RCC 7860 (cell line): ENCODE measurements at regions not wholly inside any gene's neighbourhood (a gene's known extent, or its start where the extent isn't known, plus 50 kb on each side); places are given as distances from the start of the nearest gene placed in this dataset.

ENCODE experiments used
- DNase-seq: peaks from one replicate; pipeline ENCODE4 v3.0.0-alpha.2; 2015; ENCODE audit warnings: low spot score
- FAIRE-seq: peaks from 2 replicates; lab custom pipeline; 2012; peaks lifted over from hg19 to GRCh38; lab: Jason Lieb, UNC

DNA sequence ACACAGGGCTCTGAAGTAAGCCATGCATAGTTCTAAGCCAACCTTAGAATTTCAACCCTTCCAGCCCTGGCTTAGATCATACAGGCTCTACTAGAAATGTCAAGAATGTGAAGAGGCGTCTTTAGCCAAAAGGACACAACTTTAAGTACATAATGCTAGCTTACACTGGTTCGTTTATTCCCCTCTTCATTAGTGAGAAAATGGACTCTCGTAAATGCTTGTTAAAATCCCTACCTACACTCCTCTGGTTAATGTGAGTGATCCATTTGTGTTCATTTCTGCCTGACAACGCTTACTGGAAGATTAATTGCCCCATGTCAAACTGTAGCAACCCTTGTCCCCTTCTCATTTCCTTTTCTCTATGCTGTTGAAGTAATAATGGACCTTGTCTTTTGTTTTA is 149.3 kb upstream of the POU5F2 start:
- FAIRE-seq, result no peak
- DNase-seq, result no peak

DNA sequence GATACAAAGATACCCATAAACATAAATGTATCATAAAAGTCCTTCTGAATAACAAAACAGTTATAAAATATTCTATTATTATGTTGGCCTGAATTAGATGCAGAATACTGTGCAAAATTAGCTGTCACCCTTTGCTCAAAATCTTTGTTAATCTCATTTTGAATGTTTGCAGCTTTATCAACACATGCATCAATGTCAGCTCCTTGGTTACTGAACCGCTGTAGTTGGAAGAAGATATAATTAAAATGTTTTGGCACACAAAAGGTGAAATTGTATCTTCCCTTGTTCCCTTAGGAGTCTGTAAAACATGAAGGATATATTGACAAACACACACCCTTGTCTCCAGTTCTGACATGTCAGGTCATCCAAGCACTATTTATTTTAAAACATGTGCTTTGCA is 146.3 kb upstream of the POU5F2 start:
- DNase-seq (no peak), FAIRE-seq (no peak)

GRCh38 chr5:93886917-93887361 is 145.5 kb upstream of the POU5F2 start:
- FAIRE-seq (no peak), DNase-seq (no peak)

- DNase-seq (no peak), FAIRE-seq (no peak)
Observed at GRCh38 chr5:93886098-93886806, 144.9 kb upstream of the POU5F2 start.

GRCh38 chr5:93884254-93884653 is 142.9 kb upstream of the POU5F2 start:
- DNase-seq (no peak), FAIRE-seq (no peak)

DNA sequence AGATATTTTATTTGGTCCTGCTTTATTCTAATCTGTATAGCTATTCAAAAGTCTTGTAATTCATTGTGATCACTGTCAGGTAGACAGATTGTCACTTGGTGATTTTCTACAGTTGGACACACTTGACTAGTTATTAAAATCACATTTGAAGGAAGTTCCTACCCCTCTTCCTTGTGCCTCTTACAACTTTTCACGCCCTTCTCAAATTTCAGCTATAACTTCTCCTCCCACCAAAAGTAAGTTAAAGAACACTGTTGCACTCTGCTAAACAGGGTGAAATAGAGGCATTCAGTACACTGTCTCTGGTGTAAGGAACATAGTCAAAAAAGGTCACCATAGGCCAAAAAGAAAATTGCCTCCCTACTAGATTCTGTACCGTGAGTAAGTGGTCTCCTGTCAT is 142.1 kb upstream of the POU5F2 start:
- FAIRE-seq (no peak), DNase-seq (no peak)

- FAIRE-seq (no peak), DNase-seq (no peak)
Observed at GRCh38 chr5:93875693-93876092, 134.3 kb upstream of the POU5F2 start.

DNA sequence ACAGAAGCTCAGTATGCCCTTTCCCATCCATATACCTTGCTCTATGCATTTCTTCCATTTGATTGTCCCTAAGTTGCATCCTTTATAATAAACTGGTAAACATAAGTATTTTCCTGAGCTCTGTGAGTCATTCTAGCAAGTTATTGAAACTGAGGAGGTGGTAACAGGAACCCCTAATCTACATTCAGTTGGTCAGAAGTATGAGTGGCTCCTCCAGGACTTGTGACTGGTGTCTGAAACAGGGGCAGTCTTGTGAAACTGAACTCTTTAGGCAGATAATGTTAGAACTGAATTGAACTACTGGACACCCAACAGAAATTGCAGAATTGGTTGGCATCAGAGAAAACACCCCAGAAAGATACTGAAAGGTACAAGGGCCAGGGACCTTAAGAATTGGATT is 133.1 kb upstream of the POU5F2 start:
- FAIRE-seq, result no peak

GRCh38 chr5:93874080-93874479 is 132.7 kb upstream of the POU5F2 start:
- no peak for FAIRE-seq

More for the DNA sequence above, 133.1 kb upstream of the POU5F2 start:
- no peak for DNase-seq

GRCh38 chr5:93873211-93873736 is 131.9 kb upstream of the POU5F2 start:
- FAIRE-seq (no peak), DNase-seq (no peak)

More at GRCh38 chr5:93874080-93874479, 132.7 kb upstream of the POU5F2 start:
- no peak for DNase-seq

GRCh38 chr5:93870649-93871048 is 129.2 kb upstream of the POU5F2 start:
- DNase-seq, result no peak
- FAIRE-seq, result no peak

DNA sequence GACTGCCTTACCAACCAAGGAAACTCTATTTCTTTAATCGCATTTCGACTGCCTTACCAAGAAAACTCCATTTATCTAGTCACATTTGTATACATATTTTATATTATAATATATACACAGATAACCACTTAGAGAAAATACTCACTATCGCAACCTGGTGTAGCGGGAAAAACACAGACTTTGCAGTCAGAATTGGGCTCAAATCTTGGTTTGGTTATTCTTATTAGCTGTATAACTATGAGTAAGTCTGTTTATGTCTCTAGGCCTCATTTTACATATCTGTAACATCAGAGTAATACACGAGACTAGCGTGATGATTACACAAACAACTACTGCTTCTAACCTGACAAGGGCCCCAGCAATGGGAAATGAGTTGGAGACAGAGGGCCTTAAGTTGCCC is 127.5 kb upstream of the POU5F2 start:
- DNase-seq (no peak), FAIRE-seq (no peak)

- no peak for FAIRE-seq
- DNase-seq, result no peak
Observed at GRCh38 chr5:93850311-93850710, 108.9 kb upstream of the POU5F2 start.

DNA sequence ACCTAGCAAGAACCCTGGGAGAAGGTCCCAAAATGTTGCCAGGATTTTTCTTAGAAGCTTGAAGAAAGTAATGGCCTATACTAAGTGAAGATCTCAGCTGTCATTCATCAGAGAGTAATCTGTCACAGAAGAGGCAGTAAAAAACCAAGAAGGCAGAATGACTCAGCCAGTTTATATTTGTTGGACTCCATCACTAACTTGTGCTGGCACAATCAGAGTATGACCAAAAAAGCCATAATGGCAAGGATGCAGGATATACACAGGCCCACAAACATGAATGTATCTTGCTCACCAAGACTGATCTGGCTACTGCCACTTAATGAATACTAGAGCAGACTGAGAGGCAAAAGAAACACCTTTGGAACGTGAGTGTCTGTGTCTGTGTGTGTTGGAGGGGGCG is 104.0 kb upstream of the POU5F2 start:
- FAIRE-seq, result no peak
- DNase-seq, result no peak

DNA sequence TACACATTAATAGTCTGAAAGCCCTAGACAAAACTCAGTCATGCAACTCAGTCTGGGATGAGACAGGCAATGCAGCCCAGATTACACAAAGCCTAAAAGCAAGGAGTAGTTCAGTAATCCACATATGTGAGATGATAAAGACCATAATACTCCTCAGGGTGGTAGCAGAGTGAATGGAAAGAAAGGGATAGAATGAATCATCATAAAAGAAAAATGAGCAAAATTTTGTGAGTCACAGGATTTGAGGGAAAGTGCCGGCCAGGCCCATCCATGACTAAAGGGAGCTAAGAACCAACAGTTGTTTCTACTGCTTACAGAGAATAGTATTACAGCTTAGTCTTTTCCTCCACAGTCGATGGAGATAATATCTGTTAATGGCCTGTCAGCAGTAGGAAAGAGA is 90.0 kb upstream of the POU5F2 start:
- peak; percentile 5 for FAIRE-seq

DNA sequence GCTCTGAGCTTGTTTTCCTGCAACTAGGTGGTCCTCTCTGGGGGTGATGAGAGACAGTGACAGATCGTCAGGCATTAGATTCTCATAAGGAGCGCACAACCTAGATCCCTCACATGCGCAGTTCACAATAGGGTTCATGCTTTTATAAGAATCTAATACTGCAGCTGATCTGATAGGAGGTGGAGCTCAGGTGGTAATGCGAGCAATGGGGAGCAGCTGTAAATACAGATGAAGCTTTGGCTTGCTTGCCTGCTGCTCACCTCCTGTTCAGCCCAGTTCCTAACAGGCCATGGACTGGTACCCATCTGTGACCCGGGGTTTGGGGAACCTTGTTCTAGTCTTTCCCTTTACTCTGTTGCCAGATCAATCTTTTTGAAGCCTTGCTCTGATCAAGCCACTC is 89.5 kb upstream of the POU5F2 start:
- DNase-seq (no peak), FAIRE-seq (no peak)

More for the DNA sequence above, 90.0 kb upstream of the POU5F2 start:
- peak; percentile 48 for DNase-seq

DNA sequence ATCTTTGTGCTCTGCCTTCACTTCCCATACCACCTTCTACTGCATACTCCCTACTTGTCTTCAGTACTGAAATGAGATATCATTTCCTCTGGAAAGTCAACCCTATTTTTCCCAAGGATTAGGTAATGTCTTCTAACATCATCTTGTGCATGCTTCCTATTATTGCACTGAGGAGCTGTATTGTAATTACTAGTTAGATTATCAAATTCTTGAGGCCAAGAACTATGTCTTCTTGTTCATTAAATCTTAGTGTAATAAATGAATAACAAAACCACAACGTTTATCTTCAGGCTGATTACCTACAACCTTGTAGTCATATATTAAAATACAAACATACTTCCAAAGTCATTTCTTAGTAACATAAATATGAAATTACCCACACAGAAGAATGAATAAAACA is 87.9 kb upstream of the POU5F2 start:
- FAIRE-seq, result no peak
- no peak for DNase-seq

DNA sequence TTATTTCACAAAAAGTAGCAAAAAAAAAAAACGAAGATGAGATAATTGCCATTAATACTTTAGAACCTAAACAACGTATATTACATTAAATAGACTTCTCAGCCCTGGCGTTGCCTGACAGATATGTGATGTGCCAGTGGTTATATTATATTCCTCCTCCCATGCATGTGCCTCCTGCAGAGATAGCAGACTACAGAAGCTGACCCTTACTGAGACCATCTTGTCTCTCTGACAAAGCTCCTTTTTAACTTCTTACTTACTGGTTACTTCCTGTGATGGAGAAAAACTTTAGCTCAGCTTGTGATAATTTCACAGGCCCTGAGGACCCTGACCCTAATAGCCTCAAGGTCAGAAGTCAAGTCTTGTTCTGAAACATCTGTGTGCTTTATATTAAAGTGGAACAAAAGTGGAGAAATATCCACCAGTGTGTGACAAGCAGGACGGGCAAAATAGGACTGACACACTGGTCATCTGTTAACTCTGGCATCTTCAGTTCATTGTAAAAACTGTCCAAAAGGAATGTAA is 80.6 kb upstream of the POU5F2 start:
- DNase-seq (no peak), FAIRE-seq (no peak)

DNA sequence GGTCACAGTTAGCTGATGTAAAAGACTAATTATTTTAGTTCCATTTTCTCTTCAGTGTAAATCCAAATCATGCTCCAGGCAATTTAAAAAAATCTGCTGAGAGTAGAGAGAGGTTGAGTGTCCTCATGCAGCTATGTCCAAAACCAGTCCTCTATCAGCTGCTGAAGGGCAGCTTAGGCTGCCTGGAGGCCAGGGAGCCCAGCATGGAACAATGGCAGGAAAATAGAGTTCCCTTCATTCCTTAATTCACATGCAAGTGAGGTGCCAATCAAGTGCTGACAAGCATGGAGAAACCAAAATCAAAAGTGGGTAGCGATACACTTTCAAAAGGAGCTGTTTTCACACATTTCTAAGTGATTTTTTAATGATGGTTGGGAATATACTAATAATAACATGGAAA is 78.3 kb upstream of the POU5F2 start:
- DNase-seq (no peak), FAIRE-seq (no peak)

GRCh38 chr5:93810780-93811179 is 69.4 kb upstream of the POU5F2 start:
- no peak for DNase-seq
- FAIRE-seq, result no peak

GRCh38 chr5:93809430-93809829 is 68.0 kb upstream of the POU5F2 start:
- FAIRE-seq (no peak), DNase-seq (no peak)

- FAIRE-seq, result no peak
Observed at GRCh38 chr5:93807846-93808245, 66.4 kb upstream of the POU5F2 start.

More at GRCh38 chr5:93807846-93808245, 66.4 kb upstream of the POU5F2 start:
- DNase-seq, result no peak
